ENCODE measurements at regions not wholly inside any gene's neighbourhood (a gene's known extent, or its start where the extent isn't known, plus 50 kb on each side); places are given as distances from the start of the nearest gene placed in this dataset.

- H3K9ac ChIP-seq (ENCODE audit: insufficient read depth in 1 of 2, low read depth in 2 of 2, low read length in 2 of 2), result no peak overlapping the region
- H3K79me2 ChIP-seq (ENCODE audit: control insufficient read depth, insufficient read depth, low read length), result no peaks in the 10 kb centered on the region
- TF ChIP-seq DPF2 (IDR thresholded peaks at IDR 0.05) (no peak), MYC (IDR thresholded peaks at IDR 0.05; ENCODE audit: low read depth, low read length) (no peak), MYC (CRISPR knock-in tag; IDR thresholded peaks at IDR 0.05; ENCODE audit: borderline replicate concordance, low read depth) (no peak), SRSF1 (IDR thresholded peaks at IDR 0.05; ENCODE audit: low read depth, low read length) (no peak), LCOR (CRISPR knock-in tag; IDR thresholded peaks at IDR 0.05) (no peak), KLF6 (CRISPR knock-in tag; IDR thresholded peaks at IDR 0.05; ENCODE audit: borderline replicate concordance) (no peak), ZNF551 (CRISPR knock-in tag; IDR thresholded peaks at IDR 0.05) (no peak), GTF2A2 (tag; IDR thresholded peaks at IDR 0.05) (no peak), RERE (CRISPR knock-in tag; IDR thresholded peaks at IDR 0.05; ENCODE audit: borderline replicate concordance) (no peak), ZNF561 (CRISPR knock-in tag; conservative IDR thresholded peaks at IDR 0.05) (no peak), FOXK1 (CRISPR knock-in tag; IDR thresholded peaks at IDR 0.05; ENCODE audit: borderline replicate concordance) (no peak), ADNP (tag; IDR thresholded peaks at IDR 0.05) (no peak), ZZZ3 (IDR thresholded peaks at IDR 0.05) (no peak)
- TF ChIP-seq, protein P1, sequence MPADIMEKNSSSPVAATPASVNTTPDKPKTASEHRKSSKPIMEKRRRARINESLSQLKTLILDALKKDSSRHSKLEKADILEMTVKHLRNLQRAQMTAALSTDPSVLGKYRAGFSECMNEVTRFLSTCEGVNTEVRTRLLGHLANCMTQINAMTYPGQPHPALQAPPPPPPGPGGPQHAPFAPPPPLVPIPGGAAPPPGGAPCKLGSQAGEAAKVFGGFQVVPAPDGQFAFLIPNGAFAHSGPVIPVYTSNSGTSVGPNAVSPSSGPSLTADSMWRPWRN (IDR thresholded peaks at IDR 0.05; ENCODE audit: low read depth), result no peak
- no peaks in the 10 kb centered on the region for H3K36me3 ChIP-seq (ENCODE audit: control insufficient read depth, insufficient read depth, low read length)
- ChIA-PET CTCF (ENCODE audit: low intra/inter-chr PET ratio) (interaction anchor here (0.6 to 1.6 kb wide), 4 partner anchors 10 to 262 kb away, joined by 3 to 10 read pairs (median 6); no protein-coding TSS in a partner anchor), POLR2A (interaction anchor here (0.5 kb wide), 1 partner anchor 58 kb away, joined by 3 read pairs; no protein-coding TSS in a partner anchor)
- no peaks in the 10 kb centered on the region for H3K9me3 ChIP-seq (replicated peaks; ENCODE audit: control insufficient read depth, insufficient read depth, low read depth, low read length)
- no peaks in the 10 kb centered on the region for H4K20me1 ChIP-seq (replicated peaks; ENCODE audit: control insufficient read depth, insufficient read depth, low read length)
- no peak for DNase-seq (ENCODE audit: extremely low read depth in 1 of 4, low spot score in 3 of 4)
- peaks cover 8 to 12% of the 10 kb centered on the region in 2 experiments; a peak in 3 of 5 replicates for H3K27me3 ChIP-seq (ENCODE audit: control insufficient read depth in 2 of 2, insufficient read depth in 2 of 2, low read length in 2 of 2)
- no peaks in the 10 kb centered on the region for H3K4me1 ChIP-seq (replicated peaks in 1 of 2; ENCODE audit: control insufficient read depth in 2 of 2, insufficient read depth in 2 of 2, low read length in 2 of 2)
- no peak for ATAC-seq
- FAIRE-seq, result no peak
- no peak overlapping the region for H3K4me2 ChIP-seq (ENCODE audit: insufficient read depth, low read length)
- BruUV-seq (replicated peaks), result no TSS peak
- H3K27ac ChIP-seq (ENCODE audit: extremely low read depth, low read depth, low read length), result no peak overlapping the region
- intact Hi-C loops (cut with micrococcal nuclease), result no loop called here
- in situ Hi-C loops (cut with MboI), result loop anchor here (25.0 kb wide), 1 partner anchor 733 kb away; the partner anchor contains the start of gene SFMBT2
- H2AFZ ChIP-seq (ENCODE audit: low read depth, low read length), result no peak overlapping the region
- H3K9me1 ChIP-seq (ENCODE audit: control insufficient read depth, insufficient read depth, low read length), result no peaks in the 10 kb centered on the region
- no peak overlapping the region for H3K4me3 ChIP-seq
These were observed 98.9 kb upstream of the PRKCQ start for GRCh38 chr10:6678956-6679355.
